GM12864 (cell line): ENCODE measurements at regions not wholly inside any gene's neighbourhood (a gene's known extent, or its start where the extent isn't known, plus 50 kb on each side); places are given as distances from the start of the nearest gene placed in this dataset.

Source experiments
- DNase-seq: peaks from one replicate; pipeline ENCODE4 v3.0.0-alpha.2; 2011; ENCODE audit warnings: low read depth
- H3K4me3 ChIP-seq: 2 replicates; pipeline ENCODE4 v1.5.1; 2011; ENCODE audit warnings: mild to moderate bottlenecking, low read depth, low read length, control low read depth
- TF ChIP-seq, protein P1 (sequence below): IDR thresholded peaks from 2 replicates; pipeline ENCODE4 v1.5.1; 2011; ENCODE audit warnings: low read depth, mild to moderate bottlenecking, moderate library complexity, low read length, control low read depth, inconsistent platforms; ENCODE audit errors: missing control alignments

DNA sequence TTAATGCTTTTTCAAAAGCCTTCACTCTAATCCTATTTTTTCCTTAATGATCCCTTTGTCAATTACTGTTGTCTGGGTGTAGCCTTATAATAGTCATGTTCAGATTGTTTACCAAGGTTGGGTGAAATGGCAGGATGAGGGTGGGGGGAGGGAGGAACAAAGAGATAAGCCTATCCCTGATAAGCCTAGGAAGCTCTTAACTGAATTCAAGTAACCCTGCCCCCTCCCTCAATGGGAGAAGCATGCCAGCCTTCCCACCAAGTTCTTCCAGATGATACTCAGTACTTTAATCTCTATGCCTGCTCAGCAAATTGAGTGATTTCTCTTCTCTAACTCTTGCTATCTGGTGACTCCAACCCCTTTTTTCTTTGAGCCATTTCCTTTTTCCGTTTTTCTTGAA, 180.3 kb upstream of the ETAA1 start:
- TF ChIP-seq, protein P1, sequence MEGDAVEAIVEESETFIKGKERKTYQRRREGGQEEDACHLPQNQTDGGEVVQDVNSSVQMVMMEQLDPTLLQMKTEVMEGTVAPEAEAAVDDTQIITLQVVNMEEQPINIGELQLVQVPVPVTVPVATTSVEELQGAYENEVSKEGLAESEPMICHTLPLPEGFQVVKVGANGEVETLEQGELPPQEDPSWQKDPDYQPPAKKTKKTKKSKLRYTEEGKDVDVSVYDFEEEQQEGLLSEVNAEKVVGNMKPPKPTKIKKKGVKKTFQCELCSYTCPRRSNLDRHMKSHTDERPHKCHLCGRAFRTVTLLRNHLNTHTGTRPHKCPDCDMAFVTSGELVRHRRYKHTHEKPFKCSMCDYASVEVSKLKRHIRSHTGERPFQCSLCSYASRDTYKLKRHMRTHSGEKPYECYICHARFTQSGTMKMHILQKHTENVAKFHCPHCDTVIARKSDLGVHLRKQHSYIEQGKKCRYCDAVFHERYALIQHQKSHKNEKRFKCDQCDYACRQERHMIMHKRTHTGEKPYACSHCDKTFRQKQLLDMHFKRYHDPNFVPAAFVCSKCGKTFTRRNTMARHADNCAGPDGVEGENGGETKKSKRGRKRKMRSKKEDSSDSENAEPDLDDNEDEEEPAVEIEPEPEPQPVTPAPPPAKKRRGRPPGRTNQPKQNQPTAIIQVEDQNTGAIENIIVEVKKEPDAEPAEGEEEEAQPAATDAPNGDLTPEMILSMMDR = no peak
- DNase-seq = no peak
- H3K4me3 ChIP-seq = no peak overlapping the region

DNA sequence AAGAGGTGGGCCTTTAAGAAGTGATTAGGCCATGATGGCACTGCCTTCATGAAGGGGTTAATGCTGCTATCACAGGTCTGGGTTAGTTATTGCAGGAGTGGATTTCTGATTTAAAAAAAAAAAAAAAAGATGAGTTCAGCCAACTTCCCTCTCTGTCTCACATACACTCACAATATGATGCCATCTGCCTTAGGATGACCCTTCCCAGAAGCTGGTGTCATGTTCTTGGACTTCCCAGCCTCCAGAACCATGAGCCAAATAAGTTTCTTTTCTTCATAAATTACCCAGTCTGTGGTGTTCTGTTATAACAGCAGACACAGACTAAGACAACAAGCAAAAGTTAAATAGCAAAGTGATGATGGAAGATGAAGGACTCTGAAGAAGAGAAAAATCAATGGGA, 179.7 kb upstream of the ETAA1 start:
- TF ChIP-seq, protein P1 = no peak
- no peak overlapping the region for H3K4me3 ChIP-seq
- no peak for DNase-seq

DNA sequence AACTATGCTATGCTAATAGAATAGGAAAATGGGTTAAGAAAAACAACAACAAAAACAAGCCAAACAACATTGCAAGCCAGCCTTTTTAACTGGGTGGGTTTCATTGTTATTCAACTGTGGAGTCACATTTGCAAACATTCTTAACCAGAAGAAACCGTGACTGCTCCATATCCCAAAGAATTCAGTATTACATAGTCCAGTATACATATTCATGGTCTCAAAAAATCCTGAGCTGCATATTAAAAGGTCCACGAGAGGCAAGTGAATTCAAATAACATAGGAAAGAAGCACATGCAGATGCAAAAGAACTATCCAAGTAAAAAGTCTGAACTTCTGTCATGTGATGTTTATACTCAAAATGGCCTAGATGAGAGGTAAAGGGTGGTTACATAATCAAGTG, 179.1 kb upstream of the ETAA1 start:
- no peak overlapping the region for H3K4me3 ChIP-seq
- DNase-seq = no peak
- TF ChIP-seq, protein P1 = no peak

DNA sequence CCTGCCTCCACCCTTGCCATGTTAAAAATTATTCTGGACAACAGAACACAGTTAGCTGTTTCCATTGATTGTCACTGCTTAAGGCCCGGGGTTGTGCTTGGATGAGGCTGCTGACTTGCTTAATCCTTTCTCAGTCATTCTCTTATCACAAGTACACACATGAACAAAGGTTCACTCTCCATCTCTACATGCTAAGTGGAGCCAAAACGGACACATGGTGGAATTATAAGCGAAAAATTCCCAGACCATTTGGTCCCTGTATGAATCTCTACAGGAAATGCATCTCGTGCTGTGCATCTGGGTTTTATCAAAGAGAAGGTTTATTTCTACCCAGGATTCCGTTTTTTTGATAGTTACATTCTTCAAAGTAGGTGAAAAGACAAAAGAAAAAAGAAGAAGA, 177.5 kb upstream of the ETAA1 start:
- TF ChIP-seq, protein P1 = no peak
- no peak overlapping the region for H3K4me3 ChIP-seq
- no peak for DNase-seq

DNA sequence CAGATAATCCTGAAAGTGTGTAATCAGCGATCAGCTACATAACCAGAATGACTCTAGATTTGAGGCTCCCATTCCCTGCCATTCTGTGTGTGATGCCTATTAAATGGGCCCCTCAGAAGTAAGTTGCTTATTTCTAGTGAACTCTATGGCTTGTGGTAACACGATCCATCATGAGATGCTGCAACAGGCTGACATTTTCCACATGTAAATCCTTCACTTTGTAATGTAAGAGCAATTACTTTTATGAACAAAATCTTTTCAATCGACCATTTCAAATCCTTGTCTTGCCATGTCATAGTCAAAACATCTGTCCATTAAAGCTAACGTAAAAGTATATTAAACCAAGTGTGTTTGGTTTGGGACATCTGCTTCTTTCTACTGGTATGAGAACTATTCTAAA, 175.9 kb upstream of the ETAA1 start:
- TF ChIP-seq, protein P1 = no peak
- DNase-seq = no peak
- no peak overlapping the region for H3K4me3 ChIP-seq

DNA sequence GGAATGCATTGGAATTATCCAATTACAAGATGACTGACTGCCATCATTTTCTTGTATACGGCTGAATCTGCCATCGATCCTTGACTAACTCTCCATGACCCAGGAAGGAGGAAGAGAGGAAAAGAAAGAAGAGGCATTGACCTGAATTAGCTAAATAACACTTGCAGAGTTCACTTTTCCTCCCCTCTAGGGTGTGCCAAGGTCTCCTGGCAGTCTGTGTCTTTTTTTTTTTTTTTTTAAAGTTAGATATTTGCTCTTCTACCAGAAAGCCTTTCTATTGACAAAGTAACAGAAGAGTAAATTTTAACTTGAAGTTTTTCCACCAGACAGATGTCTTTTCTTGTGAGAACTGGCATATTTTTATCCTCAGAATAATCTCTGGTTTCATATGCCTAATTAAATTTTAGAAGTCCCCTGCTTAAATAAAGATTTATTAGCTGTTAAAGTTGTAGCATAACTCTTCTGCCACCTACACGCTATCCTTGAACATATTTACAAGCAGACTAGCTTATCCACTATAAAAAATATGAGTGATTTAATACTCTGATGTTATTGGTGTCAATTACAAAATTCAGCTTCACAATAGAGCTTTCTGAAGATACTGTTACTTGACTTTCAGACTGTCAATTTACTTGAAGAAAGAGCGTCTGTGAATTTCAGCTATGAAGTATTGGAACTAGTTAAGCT, 171.7 kb upstream of the ETAA1 start:
- DNase-seq = no peak
- no peak overlapping the region for H3K4me3 ChIP-seq
- TF ChIP-seq, protein P1 = no peak

DNA sequence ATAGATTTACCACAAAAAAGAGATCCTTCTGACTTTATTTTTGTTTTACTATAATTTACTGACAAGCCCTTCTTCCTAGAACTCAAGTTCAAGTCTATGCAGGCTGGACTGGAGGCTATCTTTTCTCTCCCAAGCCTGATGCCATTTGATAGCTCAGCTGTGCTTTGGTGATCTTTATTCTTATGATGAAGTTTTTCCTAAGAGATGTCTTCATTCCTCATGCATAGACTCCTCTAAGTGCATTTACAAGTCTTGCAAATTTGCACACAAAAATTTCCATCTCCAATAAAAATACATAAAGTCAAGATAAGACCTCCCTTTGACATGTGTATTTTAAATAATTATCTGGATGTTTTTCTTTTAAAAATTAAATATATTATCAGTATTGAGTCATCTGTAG, 167.4 kb upstream of the ETAA1 start:
- TF ChIP-seq, protein P1 = no peak
- no peak for DNase-seq
- H3K4me3 ChIP-seq = no peak overlapping the region
